IPS-20b (cell line): ENCODE measurements at regions not wholly inside any gene's neighbourhood (a gene's known extent, or its start where the extent isn't known, plus 50 kb on each side); places are given as distances from the start of the nearest gene placed in this dataset.

Experiments
- H3K27ac ChIP-seq: one replicate; pipeline ENCODE4 v1.5.1; 2013; ENCODE audit warnings: low read length
- H3K27me3 ChIP-seq: 2 replicates; pipeline ENCODE4 v1.6.1; 2013; ENCODE audit warnings: mild to moderate bottlenecking, low read length, inconsistent platforms; ENCODE audit not compliant: insufficient read depth
- H3K36me3 ChIP-seq: 2 replicates; pipeline ENCODE4 v1.6.1; 2013; ENCODE audit warnings: low read depth, mild to moderate bottlenecking, inconsistent platforms, low read length, moderate library complexity; ENCODE audit not compliant: insufficient read depth
- H3K4me1 ChIP-seq: 2 replicates; pipeline ENCODE4 v1.6.1; 2013; ENCODE audit warnings: mild to moderate bottlenecking, control low read depth, inconsistent platforms, low read length, moderate library complexity; ENCODE audit not compliant: insufficient read depth
- H3K4me3 ChIP-seq: 2 replicates; pipeline ENCODE4 v1.5.1; 2013; ENCODE audit warnings: mild to moderate bottlenecking, low read length, inconsistent platforms
- H3K9ac ChIP-seq: 2 replicates; pipeline ENCODE4 v1.6.1; 2013; ENCODE audit warnings: low read depth, mild to moderate bottlenecking, inconsistent platforms, low read length, moderate library complexity
- H3K9me3 ChIP-seq: 2 replicates; pipeline ENCODE4 v1.6.1; 2013; ENCODE audit warnings: mild to moderate bottlenecking, low read depth, low read length, inconsistent platforms; ENCODE audit not compliant: insufficient read depth

DNA sequence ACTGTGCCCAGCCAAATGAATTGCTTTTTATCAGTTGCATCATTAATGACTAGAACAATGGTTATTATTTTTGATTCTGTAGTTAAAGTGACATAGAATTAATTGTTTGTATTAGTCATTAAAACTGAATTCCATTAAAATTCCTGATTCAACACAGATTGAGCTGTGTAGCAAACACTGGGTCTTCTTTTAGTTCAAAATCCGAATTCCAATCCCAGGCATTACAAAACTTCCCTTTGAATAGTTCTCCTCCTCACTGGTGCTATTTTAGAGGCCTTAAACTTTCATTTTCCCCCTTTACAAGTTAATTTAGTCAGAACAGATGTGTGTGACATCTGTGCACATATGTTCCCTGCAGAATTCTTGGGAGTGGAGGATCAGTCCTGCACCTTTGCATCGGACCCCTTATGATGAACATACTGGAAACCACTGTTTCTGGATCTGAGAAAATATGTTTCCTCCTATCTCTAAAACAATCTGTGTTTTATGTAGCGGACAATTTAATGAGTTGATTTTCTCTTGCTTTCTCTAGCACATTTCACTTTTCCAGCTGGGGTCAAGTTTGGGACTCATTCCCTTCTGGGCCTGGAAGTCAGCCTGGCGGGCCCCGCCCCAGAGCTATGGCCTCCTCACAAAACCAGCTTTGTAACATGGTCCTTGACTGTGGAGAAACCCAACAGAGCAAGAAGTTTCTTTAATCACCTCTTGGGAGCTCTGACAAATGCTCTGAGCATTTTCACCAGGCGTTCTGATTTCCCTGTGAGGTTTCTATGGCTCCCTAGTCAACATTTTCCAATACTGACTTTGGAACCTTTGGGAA is 87.9 kb upstream of the MAMDC2 start:
- Histone ChIP-seq H3K4me1 (no peaks in the 10 kb centered on the region), H3K9me3 (no peaks in the 10 kb centered on the region), H3K36me3 (no peaks in the 10 kb centered on the region), H3K4me3 (no peak overlapping the region), H3K27me3 (no peaks in the 10 kb centered on the region), H3K9ac (no peak overlapping the region), H3K27ac (no peak overlapping the region)

DNA sequence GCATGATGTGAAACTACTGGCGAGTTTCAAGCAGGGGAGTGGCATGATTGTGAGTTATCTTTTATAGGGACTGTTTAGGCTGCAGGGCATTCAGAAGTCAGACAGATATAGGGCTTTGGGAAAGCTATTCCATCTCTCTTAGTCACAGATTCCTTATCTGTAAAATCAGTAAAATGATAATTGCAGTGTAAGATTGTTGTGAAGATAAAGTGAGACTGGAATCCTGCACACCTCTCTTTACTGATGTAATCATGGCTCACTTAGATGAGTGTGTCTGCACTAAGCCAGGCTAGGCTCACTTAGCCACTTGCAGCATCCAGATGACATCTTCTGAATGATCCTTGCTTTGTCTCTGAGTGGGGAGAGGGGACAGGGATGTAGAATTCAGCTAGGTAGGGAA is 81.8 kb upstream of the MAMDC2 start:
- Histone ChIP-seq H3K9ac (no peak overlapping the region), H3K4me1 (peaks cover 20% of the 10 kb centered on the region), H3K36me3 (no peaks in the 10 kb centered on the region), H3K4me3 (no peak overlapping the region), H3K27me3 (no peaks in the 10 kb centered on the region), H3K27ac (no peak overlapping the region), H3K9me3 (no peaks in the 10 kb centered on the region)

DNA sequence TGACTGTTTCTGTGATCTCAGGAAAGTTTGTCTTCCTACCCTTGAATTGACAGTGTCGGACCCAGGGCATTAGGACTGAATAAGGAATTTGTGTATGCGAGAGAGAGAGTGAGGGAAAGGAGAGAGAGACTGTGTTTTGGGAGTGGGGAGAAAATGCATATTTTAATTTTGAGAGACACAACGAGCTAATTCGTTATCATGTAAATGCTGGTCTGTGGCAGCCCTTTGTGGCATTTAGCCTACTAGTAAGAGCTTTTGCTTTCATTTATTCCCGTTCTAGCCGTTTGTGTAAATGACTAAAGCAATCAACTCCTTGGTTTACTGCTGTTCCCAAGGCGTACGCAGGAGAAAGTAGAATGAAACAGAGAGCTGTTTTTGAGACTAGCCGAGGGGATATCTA is 79.8 kb upstream of the MAMDC2 start:
- Histone ChIP-seq H3K36me3 (no peaks in the 10 kb centered on the region), H3K27me3 (no peaks in the 10 kb centered on the region), H3K4me3 (0 out of 2 replicates have a peak overlapping the region, but pooled peaks have one; percentile 7), H3K9me3 (no peaks in the 10 kb centered on the region), H3K9ac (no peak overlapping the region), H3K27ac (no peak overlapping the region), H3K4me1 (peaks cover 20% of the 10 kb centered on the region)

DNA sequence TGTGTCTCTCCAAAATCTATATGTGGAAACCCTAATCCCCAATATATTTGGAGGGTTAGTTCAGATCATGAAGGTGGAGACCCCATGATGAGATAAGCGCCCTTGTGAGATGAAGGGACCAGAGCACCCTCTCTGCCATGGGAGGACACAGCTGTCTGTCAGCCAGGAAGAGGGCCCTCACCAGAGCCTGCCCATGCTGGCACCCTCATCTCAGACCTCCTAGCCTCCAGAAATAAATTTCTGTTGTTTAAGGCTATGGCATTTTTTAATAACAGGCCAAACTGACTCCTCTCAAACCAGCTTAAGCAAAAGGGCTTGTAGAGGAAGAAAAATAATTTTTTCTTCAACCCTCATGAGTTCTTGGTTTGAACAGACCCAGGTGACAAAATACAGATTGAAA is 79.2 kb upstream of the MAMDC2 start:
- Histone ChIP-seq H3K27ac (no peak overlapping the region), H3K4me1 (peaks cover 20% of the 10 kb centered on the region), H3K36me3 (no peaks in the 10 kb centered on the region), H3K9me3 (no peaks in the 10 kb centered on the region), H3K4me3 (0 out of 2 replicates have a peak overlapping the region, but pooled peaks have one; percentile 7), H3K27me3 (no peaks in the 10 kb centered on the region), H3K9ac (no peak overlapping the region)

DNA sequence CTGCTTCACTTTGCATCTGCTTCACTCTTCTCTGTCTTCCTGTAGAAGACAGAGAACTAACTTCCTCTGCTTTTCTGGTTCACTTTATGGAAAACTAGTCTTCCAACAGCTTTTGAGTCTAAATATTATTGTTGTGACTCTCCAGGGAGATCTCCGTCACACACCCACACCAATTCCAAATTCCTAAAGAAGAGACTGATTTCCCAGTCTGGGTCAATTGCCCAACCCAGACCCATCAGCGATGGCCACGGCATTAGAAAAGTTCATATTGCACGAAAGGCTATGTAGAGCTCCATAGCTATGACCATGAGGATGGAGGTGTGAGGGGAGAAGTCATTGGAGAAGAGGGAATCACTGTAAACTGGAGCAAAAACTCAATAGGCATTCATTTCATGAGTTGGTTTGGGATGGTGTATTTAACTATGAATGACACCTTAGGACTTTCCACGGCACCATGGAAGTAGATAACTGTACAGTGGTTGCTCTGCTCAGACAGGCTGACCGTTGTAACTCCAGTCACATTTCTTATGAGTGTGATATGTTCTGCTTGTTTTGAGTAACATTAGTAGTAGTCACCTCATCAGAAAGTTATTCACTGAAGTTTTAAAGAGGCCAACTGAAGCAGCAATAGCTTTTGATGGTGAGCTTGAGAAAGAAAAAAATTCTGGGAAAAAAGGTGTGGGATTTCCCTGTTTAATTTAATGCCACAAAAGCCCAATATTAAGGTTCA is 78.1 kb upstream of the MAMDC2 start:
- H3K4me1 ChIP-seq = peaks cover 20% of the 10 kb centered on the region
- no peak overlapping the region for H3K4me3 ChIP-seq
- H3K36me3 ChIP-seq = no peaks in the 10 kb centered on the region
- no peaks in the 10 kb centered on the region for H3K27me3 ChIP-seq
- H3K27ac ChIP-seq = no peak overlapping the region
- no peaks in the 10 kb centered on the region for H3K9me3 ChIP-seq
- no peak overlapping the region for H3K9ac ChIP-seq

DNA sequence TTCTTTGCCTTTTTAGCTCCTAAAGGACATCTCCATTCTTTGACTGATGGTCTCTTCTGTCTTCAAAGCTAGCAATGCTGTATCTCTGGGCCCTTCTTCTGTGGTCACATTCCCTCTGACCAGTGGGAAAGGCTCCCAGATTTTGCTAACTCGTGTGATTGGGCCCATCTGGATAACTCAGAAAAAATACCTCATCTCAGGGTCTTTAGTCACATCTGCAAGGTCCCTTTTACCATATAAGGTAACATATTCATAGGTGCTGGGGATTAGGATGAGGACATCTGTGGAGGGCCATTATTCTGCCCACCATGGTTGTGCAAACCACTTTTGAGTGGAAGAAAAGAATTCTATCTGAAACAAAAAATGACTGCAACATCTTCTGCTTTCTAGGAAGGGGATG is 76.3 kb upstream of the MAMDC2 start:
- no peak overlapping the region for H3K27ac ChIP-seq
- no peaks in the 10 kb centered on the region for H3K27me3 ChIP-seq
- no peak overlapping the region for H3K9ac ChIP-seq
- peaks cover 16% of the 10 kb centered on the region for H3K4me1 ChIP-seq
- no peak overlapping the region for H3K4me3 ChIP-seq
- no peaks in the 10 kb centered on the region for H3K36me3 ChIP-seq
- no peaks in the 10 kb centered on the region for H3K9me3 ChIP-seq

DNA sequence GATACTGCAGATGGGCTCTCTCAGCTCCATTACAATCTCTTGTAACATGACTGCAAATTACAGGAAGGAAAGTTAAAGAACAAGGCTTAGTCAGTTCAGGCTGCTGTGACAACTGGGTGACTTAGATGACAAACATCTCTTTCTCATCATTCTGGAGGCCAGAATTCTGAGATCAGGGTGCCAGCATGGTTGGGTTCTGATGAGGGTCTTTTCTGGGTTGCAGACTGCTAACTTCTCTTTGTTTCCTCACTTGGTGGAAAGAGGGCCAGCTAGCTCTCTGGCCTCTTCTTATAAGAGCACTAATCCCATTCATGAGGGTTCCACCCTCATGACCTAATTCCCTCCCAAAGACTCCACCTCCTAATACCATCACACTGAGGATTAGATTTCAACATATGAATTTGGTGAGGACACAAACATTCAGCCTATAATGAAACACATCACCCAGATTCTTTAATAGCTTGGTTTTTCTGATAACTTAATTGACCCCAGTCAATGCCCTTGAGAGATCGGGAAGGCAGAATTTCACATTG is 73.6 kb upstream of the MAMDC2 start:
- Histone ChIP-seq H3K4me3 (no peak overlapping the region), H3K9ac (no peak overlapping the region), H3K9me3 (no peaks in the 10 kb centered on the region), H3K27me3 (no peaks in the 10 kb centered on the region), H3K36me3 (no peaks in the 10 kb centered on the region), H3K27ac (no peak overlapping the region), H3K4me1 (peaks cover under 1% of the 10 kb centered on the region; the same call in 1 of the 2 replicates)

DNA sequence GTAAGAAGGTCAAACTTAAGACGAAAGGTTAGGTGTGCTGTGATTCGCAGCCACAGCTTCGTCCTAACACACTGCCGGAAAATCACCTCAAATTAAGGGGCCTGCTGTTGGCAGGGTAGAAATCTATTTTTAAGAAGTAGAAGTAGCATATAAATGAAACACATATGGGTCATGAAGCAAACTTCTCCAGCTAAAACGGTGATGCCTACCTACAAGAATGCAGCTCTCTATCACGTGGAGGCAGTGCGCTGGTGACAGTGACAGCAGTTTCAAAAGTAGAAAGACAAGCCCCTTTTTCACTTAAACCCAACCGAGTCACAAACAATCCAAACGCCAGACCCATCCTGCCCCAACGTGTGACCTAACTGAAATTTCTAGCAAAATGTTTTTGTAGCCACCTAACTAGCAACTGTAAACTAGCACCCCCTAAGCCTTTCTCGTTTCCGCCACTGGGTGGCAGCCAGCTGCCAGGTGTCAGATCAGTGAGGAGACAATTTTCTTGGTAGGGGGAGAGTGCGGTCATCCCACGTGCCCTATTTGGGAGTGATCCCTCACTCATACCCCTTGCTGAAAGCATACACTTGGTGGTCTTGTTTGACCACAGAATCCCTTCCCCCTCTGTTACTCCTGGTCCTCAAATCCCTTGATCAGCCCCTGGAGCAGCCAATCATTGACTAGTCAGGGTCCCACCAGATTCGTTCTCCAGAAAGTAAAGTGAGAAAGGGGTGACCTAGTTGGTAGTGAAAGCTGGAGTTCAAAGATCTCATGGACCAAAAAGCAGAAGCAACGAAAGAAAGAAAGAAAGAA is 71.8 kb upstream of the MAMDC2 start:
- Histone ChIP-seq H3K4me1 (0 out of 2 replicates have a peak, but pooled peaks cover 2% of the 10 kb centered on the region), H3K36me3 (no peaks in the 10 kb centered on the region), H3K27me3 (no peaks in the 10 kb centered on the region), H3K9me3 (no peaks in the 10 kb centered on the region), H3K9ac (no peak overlapping the region), H3K27ac (no peak overlapping the region), H3K4me3 (no peak overlapping the region)

DNA sequence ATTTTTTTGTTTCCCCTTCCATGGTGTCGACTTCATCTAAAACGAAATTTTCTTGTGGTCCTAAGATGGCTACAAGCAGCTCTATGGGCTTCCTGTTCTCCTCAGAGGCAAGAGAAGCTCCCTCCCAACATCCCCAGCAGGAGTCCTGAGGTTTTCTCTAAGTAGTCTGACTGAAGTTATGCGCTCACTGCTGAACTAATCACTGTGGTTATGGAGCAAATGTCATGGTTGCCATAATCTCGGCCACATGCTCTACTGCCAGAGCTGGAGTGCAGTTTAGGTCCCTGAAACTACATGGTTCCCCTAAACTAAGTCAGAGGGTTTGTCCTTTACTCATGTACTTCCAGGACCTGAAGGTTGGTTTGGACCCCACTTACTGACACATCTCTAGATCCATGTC is 68.0 kb upstream of the MAMDC2 start:
- Histone ChIP-seq H3K27ac (no peak overlapping the region), H3K27me3 (no peaks in the 10 kb centered on the region), H3K4me3 (no peak overlapping the region), H3K4me1 (0 out of 2 replicates have a peak, but pooled peaks cover 2% of the 10 kb centered on the region), H3K9ac (no peak overlapping the region), H3K9me3 (no peaks in the 10 kb centered on the region), H3K36me3 (no peaks in the 10 kb centered on the region)

DNA sequence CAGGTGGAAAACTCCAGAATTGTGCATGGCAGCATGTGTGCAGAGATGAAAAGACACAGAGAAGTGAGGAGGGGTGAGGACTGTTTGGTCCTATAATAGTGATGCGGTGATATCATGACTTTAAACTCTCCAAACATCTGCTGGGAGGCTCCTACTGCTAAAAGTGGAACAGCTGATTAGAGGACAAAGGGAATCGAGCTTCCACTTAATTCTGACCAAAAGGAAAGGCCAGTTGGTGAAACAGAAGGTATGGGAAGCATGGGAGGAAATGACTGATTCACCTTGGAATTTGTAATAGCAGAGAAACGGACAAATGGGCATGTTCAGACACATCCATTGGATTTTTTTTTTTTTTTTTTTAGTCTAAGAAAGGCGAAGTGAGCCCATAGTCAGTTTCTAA is 67.5 kb upstream of the MAMDC2 start:
- Histone ChIP-seq H3K27me3 (no peaks in the 10 kb centered on the region), H3K9ac (no peak overlapping the region), H3K27ac (no peak overlapping the region), H3K4me3 (no peak overlapping the region), H3K36me3 (no peaks in the 10 kb centered on the region), H3K9me3 (no peaks in the 10 kb centered on the region), H3K4me1 (0 out of 2 replicates have a peak, but pooled peaks cover 2% of the 10 kb centered on the region)

DNA sequence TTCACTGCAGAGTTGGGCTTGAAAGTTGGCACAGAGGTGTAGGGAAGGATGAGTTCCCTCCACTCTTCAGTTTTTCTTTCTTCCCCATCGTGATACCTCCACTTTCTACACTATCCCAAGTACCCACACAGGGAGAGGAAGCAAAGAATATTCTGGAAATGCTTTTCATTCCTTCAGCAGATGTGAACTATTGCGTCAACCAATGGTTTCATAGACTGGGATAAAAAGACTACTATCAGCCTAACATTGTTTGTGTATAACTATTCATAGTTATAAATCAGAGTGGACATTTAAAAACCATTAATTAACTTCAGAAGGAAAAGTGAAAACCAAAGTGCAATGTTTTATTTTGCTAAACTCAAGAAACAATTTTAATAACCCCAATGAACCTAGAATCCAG is 63.6 kb upstream of the MAMDC2 start:
- Histone ChIP-seq H3K36me3 (no peaks in the 10 kb centered on the region), H3K27me3 (no peaks in the 10 kb centered on the region), H3K4me1 (0 out of 2 replicates have a peak, but pooled peaks cover 12% of the 10 kb centered on the region), H3K27ac (no peak overlapping the region), H3K4me3 (no peak overlapping the region), H3K9me3 (no peaks in the 10 kb centered on the region), H3K9ac (no peak overlapping the region)
